RKO (cell line): ENCODE measurements at regions not wholly inside any gene's neighbourhood (a gene's known extent, or its start where the extent isn't known, plus 50 kb on each side); places are given as distances from the start of the nearest gene placed in this dataset.

ENCODE experiments used
- DNase-seq: peaks from one replicate; pipeline ENCODE4 v3.0.0-alpha.2; 2016; ENCODE audit warnings: low spot score

DNA sequence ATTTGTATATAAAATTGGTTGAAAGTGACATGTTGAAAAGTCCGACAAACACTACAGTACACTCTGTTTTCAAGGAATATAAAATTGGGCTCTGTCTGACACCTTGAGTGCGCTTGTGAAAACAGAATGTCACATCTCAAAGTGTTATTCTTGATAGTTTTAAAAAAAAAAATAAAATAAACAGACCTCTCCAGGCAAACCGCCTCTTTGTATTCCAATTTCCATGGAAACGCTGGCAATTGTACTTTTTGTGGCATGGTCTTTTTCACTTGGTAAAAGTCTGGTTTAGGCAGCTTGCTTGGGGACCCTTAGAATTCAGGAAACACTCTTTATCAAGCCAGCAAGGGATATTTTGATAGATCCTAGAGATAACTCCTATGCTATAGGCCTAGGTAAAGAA, 302.5 kb downstream of the RAB28 start:
- no peak for DNase-seq

DNA sequence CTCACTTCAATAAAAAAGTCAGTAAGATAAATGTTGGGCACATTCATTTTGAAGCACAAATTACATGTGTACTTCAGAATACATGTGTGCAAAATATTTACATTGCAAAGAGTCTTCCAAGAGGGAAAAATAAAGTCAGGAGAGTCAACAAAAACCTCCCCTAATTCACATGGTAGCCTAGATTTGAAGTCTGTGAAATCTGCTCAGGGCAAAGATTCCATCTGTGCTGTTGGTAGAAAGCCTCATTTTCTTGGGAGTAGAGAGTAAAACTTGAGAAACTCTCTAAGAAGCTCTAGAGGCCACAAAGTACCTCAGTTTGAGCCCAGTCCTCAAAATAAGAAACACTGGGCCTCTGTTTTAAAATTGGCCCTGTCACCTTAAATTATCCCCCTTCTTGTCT, 303.4 kb downstream of the RAB28 start:
- no peak for DNase-seq

DNA sequence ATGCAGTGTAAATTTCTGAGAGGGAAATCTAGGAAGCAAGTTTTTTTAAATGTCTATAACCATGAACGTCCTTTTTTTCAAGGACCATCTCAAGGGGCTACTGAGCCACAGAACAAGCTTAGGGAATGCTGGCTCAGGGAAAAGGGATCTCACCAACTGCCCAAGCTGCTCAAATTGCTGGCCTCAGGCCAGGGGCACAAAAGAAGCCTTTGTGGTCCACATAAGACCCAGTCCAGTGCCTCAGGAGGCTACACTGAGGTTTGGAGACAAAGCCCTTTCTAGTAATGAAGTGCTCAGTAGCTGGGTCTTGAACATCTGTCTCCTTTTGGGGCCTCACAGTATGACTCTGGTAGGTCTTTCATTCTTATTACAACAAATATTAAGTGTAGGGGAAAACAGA, 305.5 kb downstream of the RAB28 start:
- DNase-seq = no peak

DNA sequence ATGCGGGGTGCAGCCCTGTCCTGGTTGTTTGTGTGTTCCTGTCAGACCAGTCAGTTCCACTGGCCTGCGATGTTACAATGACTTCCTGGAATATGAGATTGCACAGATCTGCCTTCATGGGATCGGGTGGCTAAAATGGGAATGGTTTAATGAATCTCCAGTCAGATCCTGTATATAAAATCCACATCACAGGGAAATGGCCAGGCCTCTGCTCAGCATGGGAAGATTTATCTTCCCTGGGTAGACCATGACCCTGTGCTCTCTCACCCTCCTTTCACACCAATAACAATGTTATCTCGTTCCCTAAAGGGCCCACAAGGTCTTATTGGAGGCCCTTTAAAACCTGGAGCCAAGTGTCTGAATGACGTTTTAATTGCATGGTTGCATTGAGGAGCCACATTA, 307.4 kb downstream of the RAB28 start:
- no peak for DNase-seq

DNA sequence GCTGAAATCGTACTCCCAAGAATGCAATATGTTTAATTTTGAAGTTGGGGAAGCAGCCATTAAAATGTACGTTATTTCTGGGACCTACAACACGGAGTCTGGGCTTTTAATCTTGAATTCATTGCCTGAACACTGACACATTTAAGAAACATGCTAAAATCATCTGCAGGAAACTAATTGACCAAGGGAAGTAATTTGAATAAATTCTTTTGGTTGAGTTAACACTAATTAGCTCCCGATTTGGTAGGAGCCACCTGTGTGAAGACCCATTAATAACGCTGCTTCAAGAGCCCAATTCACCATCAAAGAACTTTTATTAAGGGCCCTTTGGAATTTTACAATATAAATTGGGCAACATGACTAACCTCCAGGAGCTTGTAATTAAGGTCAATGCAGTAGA, 309.2 kb downstream of the RAB28 start:
- DNase-seq = no peak

DNA sequence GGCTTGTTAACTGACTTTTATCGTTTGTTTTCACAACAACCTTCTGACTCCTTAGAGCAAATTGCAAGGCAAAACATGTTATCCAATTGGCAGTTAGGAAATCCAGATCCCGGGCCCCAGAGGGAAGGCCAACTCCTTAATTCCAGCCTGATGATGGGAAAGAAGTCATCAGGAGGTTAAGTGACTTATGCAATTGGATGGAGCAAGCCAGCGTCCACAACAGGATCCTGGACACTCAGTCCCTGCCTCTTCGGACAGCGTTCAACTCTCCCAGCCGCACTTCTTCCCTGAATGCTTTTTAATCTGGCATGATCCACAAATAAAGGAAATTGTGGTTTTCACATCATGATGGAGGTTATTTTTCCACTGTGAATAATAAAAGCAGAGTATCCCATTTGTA, 310.1 kb downstream of the RAB28 start:
- no peak for DNase-seq

DNA sequence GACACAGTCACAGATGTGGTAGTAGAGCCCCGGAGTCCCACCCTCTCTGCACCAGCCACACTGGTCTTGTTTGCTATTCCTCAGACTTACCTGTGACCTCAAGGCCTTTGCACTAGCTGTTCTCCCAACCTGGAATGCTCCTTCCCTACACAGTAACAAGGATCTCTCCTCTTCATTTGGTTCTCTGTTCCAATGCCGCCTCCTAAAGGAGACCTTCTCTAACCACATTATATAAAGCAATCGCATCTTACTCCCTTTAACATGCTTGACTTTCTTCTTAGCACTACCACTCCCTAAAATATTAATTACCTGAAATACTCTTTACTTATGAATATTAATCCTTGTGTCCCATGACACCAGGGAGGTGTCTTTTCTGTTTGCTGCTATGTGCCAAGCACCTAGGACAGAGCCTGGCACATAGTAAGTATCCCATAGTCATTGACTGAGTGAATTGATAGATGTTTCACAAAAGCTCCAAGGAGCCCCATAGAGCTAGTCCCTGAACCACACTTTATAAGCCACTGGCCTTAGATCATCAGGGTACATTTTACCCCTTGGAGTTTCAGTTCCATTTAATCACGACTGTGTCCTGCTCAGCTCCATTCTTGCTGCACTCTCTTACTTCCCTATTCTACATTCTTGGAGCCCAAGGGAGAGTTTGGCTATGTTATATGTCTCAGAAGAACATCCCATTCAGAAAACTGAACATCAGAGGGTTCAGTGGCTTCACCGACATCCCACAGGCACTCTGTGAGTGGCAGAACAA, 312.7 kb downstream of the RAB28 start:
- no peak for DNase-seq

DNA sequence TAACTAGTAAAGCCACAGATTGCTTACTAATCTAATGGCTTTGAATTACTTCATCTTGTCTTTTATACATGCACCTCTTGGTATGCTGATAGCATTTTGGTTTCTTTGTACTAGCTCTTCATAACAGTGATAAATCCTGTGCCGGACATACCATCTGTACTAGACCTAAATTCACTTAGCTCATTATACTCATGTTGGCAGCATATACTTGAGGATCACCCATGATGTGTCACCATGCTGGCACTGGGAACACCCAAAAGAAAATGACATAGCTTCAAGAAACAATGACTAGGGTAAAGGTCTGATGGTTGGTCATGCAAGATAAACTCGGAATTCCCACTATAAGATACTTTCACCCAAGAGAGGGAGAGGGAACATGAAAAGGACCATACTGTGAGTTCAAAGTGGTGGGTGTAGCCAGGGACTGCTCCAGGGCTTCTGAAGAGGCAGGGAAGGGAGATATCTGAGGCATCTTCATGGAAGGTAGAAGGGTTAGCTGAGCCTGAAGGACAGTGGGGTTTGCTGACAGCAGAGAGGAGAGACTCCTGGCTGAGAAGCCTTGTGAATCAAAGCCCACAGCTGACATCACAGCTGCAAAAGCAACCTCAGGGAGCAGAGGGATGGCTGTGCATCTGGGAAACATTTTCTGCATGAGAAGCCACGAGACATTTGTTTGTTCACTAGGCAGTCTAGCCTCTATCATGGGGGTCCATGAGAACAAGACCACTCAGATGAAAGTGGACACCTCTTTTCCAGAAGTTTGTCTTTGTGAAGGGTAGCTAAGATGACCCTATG, 314.2 kb downstream of the RAB28 start:
- no peak for DNase-seq

DNA sequence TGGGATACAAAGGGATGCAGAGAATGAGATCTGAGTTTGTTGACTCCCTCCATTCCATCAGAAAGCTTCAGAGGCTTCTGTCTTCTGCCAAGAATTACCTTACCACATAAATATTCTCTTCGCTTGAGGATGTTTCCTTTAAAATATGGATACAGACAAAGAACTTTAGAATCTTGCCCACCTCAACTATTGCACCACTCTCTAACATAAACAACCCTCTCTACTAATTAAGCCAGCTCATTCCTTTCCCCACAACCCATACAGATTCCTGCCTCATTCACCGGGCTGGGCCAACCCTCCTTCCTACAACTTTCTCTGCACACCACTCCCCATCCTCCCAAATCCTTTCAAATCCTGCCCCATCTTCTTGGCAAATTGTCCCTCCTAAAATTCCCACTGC, 315.8 kb downstream of the RAB28 start:
- no peak for DNase-seq

DNA sequence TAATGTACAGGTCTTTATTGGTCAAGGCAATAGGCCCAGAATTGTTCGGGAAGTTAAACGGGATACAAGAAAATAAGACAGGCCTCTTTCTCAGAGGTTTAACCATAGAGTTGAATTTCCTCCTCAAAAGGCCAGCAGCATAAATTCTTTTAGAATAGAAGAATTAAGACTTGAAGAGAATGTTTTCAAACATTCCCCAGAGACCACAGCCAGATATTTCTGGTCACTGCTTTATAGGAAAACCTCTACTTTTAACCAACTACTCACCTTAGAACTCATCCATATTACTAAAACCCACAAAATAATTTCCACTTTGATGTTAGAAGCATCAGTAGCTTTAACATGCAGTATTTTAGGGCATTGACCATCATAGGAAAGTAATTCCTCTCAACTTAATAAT, 317.9 kb downstream of the RAB28 start:
- no peak for DNase-seq

DNA sequence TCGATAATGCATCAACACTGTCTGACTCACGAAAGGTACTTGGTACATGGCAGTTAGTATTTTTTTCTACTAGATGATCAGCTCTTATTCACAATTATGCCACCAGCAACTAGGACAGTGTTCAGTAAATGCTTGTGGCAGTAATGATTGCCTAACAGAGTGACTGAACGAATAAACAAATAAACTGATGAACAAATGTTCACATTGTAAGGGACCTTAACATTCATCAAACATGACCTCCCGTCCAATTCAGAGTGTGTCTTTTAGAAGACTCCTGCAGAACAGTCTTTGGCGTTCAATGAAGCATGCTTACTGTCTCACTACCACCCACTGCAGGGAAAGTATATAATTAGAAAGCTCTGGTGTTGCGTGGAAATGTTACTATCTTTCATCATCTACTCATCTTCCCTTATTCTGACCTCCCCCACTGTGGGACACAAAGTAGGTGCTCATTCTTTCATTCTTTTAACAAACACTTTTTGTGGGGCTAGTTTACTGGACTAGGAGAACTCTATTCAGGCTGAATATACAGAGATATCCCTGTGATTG, 319.3 kb downstream of the RAB28 start:
- DNase-seq = no peak

DNA sequence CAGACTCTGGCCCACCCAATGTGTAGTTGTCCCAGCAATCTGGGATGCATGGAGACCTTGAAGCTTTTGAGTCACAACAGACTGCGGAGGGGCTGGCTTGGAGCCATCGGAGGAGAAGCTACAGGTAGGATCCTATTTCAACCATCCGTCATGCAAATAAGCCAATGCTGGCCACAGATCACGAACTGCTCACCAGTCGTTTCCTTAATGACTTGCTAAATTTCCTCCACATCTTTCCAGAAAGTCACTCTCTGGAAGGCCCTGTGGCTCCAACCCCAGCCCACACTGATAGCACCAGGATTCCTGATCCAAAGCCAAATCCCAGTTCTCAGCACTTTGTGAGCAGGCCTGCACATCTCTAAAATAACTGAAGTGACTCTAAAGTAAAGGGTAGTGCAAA, 321.3 kb downstream of the RAB28 start:
- no peak for DNase-seq

DNA sequence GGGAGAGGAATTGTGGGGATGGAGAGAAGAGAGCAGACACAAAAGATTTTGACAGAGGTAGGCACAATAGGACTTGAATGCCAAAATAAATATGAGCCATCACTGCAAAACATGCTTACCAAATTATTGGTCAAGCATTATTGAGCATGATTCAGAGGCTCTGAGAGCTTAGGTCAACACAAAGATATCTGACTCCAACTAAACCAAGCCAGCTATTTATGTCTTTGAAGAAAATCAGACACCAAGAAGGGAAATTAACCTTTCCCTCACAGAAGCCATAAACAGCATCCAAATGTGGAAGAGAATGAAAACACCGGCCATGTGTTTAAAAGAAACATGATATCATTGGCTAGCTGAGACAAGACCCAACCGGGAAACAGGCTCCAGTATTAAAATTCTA, 323.2 kb downstream of the RAB28 start:
- DNase-seq = no peak

DNA sequence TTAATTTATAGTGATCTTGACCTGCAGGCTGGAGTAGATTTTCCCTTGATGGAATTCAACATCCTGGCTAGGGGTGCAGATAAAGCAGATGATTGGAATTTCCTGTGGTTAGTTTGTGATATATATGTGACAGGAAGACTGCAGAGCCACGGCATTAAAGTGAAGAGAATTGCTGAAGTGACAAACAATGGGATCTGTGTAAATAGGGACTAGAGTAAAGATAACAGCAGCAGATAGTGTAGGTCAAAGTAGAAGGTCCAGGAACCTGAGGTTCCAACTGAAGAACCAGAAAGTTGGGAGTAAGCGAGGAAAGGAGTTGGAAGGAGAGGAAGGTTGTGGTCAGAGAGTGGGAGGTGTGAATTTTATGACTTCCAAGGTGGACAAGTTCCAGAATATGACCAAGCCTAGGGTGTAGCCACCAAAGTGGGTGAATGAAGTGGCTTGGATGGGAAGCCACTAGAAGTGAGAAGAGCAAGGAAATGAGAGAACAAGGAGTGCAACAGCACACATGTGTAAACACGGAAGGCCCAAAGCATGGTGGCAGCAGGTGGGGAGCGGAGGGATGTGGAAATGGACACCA, 325.0 kb downstream of the RAB28 start:
- no peak for DNase-seq

DNA sequence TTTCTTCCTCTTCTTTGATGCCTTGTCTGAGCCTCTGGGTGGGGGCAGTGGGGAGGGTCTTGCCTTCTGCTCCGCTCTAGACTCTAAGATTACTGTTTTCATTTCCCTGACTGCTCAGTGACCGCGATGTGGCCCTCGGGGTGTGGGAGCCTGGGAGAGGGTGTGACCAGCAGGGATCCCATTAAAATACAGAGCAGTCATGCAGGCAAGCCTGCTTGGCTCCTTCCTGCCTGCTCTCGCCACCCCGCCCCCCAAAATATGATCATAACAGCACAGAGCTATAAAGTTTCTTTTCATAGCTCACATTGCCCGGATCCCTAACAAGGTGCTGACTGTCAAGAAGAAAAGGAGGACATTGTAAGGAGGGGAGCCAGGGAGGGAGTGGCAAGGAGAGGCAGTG, 332.9 kb downstream of the RAB28 start:
- DNase-seq = no peak

DNA sequence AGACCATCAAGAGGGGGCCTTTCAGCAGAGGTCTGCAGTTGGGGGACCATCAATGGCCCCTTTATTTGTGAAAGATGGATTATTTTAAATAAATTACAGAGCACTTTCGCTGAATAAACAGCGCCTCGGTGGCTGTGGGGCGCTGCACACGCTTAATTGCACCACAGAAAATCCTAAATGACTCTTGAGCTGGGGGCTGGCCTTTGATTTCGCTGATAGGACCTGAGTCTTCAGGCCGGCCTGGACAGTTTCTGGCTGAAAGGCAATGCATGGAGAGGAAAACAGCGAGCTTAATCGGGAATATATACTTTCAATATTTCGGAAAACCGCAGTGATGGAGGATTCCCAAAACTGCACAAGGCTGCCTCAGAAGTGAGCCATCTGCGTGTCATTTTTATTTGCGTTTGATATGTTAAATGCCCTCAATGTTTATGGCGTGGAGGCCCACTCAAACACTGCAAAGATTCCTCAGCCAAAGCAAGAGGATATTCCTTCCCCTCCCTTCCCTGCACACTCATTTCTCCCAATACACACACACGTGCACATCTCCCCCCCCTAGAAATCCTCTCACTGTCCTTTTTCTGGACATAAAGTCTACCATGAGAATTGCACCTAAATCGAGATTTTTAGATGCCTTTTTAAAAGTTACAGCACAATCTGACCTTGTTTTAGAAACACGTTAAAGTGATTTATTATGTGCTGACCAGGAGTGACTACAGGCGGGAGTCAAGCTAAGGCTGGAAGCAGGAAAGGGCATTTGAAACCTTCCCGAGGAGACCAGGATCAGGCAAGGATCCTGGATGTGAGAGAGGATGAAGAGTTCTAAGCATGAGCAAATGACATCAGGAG, 340.7 kb downstream of the RAB28 start:
- DNase-seq = no peak

DNA sequence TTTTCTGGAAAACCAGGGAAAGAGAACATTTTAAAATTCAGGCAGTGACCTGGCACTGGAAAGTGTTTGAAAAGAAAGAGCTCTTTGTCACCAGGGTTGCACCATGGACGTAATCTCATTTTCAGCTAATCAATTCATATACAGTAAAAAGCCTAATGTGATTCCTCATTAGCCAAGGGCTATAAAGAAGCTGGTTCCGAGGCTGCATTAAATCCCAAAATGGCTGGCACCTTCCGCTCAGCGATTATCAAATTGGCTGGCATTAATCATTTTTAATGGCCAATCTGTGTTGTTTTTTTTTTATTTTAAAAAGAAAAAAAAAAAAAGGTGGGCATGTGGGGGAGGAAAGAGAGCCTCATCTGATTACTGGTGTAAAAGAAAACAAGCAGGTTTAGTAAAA, 341.4 kb downstream of the RAB28 start:
- no peak for DNase-seq

DNA sequence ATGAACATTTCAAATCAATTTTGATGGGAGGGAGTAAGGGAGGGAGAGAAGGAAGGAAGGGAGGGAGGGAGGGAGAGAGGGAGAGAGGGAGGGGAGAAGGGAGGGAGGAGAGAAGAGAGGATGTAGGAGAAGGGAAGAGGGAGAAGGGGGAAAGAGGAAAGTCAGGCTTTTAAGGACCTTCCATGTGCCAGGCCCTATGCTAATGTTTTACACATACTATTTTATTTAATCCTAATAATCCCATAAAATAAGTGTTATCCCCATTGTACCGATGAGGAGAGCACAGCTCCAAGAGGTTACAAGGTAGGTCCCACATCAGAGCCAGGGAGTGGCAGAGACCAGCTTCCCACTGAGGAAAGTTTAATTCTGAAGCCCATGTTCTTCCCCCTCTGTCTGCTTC, 341.9 kb downstream of the RAB28 start:
- no peak for DNase-seq

DNA sequence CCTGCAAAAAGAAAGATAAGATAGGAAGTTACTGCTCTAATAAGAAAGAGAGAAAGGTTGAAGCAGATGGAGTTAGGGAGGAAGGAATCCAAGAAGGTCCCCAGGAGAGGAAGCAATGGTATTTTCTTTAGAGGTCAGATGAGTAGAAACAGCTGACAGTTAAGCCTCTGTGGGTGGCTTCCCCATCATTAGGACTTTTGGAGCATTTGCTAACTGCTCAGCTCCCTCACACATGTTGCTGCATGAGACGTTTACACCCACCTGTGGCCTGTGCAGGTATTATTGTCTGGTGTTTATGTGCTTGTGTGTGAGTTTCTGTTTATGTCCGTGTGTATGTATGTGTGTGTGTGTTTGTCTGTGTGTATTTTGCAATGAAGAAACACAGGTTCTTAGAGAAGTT, 346.8 kb downstream of the RAB28 start:
- no peak for DNase-seq

DNA sequence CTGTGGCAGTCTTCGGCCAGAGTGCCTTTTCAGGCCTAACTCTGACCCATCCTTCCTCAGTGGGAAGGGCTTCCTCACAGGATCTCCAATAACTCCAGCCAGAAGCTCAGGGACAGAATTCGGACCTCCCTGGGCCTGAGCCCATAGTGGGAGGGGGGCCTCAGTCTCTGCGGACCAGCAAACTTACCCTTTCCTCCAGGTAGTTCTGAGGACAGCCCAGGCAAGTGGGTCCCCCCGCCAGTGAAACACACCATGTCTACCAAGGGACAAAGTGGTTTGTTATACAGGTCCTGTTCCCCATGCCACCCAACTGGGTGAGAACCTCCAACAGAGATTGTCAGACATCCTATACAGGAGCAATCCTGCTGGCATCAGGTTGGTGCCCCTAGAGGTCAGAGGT, 350.4 kb downstream of the RAB28 start:
- no peak for DNase-seq

DNA sequence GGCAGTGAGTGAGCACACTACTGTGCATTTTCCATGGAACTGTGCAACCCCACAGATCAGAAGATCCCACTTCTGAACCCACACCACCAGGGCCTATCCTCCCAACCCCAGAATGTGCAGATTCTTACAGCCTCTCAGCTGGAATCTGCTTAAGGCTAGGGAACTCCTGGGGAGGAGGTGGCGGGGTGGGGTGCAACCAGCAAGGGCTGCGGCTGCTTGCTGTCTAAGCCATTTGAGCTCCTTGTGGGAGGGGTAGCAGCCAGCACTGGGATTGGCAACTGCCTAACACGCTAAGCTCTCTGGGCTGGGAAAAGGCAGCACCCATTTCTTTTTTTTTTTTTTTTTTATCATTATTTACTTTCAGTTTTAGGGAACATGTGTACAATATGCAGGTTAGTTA, 353.3 kb downstream of the RAB28 start:
- no peak for DNase-seq

DNA sequence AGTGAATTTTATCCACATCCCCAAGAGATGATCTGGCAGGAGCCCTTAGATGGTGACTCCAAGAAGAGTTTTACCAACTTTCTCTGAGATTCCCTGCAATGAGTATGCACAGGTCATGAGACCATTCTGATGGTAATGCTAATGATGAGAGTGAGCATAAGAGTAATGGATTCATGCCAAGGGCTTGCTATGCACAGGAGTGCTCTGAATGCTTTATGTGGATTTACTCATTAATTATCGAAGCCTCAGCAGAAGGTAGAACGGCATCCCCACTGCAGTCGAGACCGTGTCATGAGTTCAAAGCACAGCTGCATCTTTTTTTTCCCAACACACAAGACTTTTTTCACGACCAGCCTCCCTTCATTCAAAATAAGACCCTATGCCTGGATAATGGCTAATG, 355.0 kb downstream of the RAB28 start:
- no peak for DNase-seq
